ENCODE measurements at regions not wholly inside any gene's neighbourhood (a gene's known extent, or its start where the extent isn't known, plus 50 kb on each side); places are given as distances from the start of the nearest gene placed in this dataset.

DNA sequence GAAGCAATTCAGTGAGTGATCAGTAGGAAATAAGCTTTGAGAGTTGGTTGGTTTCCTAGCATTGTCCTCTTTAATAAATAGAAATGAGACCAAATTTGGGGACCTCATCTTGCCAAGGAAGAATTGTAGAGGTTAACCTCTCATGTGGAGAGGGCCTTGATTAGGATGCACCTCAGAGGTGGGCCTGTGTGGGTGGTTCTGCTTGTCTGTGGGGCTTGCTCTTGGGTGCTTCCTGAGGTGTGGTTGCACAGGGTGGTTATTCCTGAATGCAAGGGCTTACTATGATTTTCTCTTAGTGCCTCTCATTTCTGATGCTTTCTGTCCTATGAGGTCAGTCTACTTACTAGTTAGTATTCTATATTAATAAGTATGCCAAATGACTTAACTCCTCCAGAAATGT lies 89.6 kb upstream of the MGAT5 start:
- Histone ChIP-seq H3K79me1 (ENCODE audit: low read depth in 1 of 2, low read length in 2 of 2) (peaks cover 65 to 89% of the 10 kb centered on the region in 2 experiments), H3K9ac (ENCODE audit: low read depth, low read length) (no peak overlapping the region), H3K4me3 (ENCODE audit: insufficient read depth, low read depth, low read length) (no peak overlapping the region), H4K20me1 (ENCODE audit: insufficient read depth, low read length) (peaks cover 88% of the 10 kb centered on the region), H2BK15ac (ENCODE audit: low read depth, low read length) (no peak overlapping the region), H2AK9ac (replicated peaks; ENCODE audit: low read depth, low read length, poor library complexity) (no peak overlapping the region), H4K5ac (ENCODE audit: low read depth, low read length) (no peak overlapping the region), H2BK5ac (ENCODE audit: low read depth, low read length, poor library complexity, severe bottlenecking) (no peak overlapping the region), H3K14ac (replicated peaks; ENCODE audit: low read depth, low read length) (no peak overlapping the region), H3K9me1 (ENCODE audit: insufficient read depth, low read length) (peaks cover 12% of the 10 kb centered on the region), H3K4ac (ENCODE audit: low read depth, low read length) (no peak overlapping the region), H3K27me3 (ENCODE audit: control insufficient read depth, insufficient read depth, low read length) (no peaks in the 10 kb centered on the region), H2AK5ac (ENCODE audit: low read depth, low read length) (no peak overlapping the region), H3K4me2 (ENCODE audit: low read depth, low read length) (no peak overlapping the region), H3K18ac (ENCODE audit: low read depth, low read length) (no peak overlapping the region), H3K36me3 (ENCODE audit: control insufficient read depth, insufficient read depth, low read length) (no peaks in the 10 kb centered on the region; the same call in none of the 2 replicates), H2BK120ac (ENCODE audit: low read depth, low read length) (no peak overlapping the region), H3K23ac (ENCODE audit: low read depth, low read length) (no peak overlapping the region), H4K8ac (ENCODE audit: low read depth in 2 of 2, low read length in 2 of 2) (no peak overlapping the region), H3K27ac (ENCODE audit: insufficient read depth, low read length) (no peak overlapping the region), H3K9me3 (ENCODE audit: control insufficient read depth, insufficient read depth, low read length) (no peaks in the 10 kb centered on the region), H3K4me1 (ENCODE audit: control insufficient read depth, insufficient read depth, low read length) (peaks cover 15% of the 10 kb centered on the region), H2AFZ (replicated peaks; ENCODE audit: low read length, poor library complexity) (no peak overlapping the region), H4K91ac (ENCODE audit: insufficient read depth, low read depth, low read length) (no peak overlapping the region), H3K56ac (ENCODE audit: extremely low read depth, insufficient read depth, low read length) (no peak overlapping the region), H2BK20ac (ENCODE audit: low read depth, low read length) (no peak overlapping the region)
- CTCF ChIA-PET, result no interaction called here
- no TSS peak for BruUV-seq (replicated peaks)
- POLR2A ChIA-PET (ENCODE audit: unreplicated experiment), result no interaction called here
- in situ Hi-C loops (cut with MboI; ENCODE audit: low sequenced_read_pairs), result no loop called here
- ATAC-seq (ENCODE audit: low read depth) (no peak), DNase-seq (no peak)
- dilution Hi-C loops (cut with HindIII; ENCODE audit: low sequenced_read_pairs, unreplicated experiment), result no loop called here
- intact Hi-C loops (cut with micrococcal nuclease), result no loop called here
- TF ChIP-seq MAZ (IDR thresholded peaks at IDR 0.05; ENCODE audit: borderline replicate concordance, low read depth, low read length) (no peak), BHLHE40 (IDR thresholded peaks at IDR 0.05; ENCODE audit: low read depth, low read length) (no peak), MAFK (IDR thresholded peaks at IDR 0.05; ENCODE audit: low read depth, low read length) (no peak), CHD1 (IDR thresholded peaks at IDR 0.05; ENCODE audit: low read depth, low read length) (no peak), MXI1 (IDR thresholded peaks at IDR 0.05; ENCODE audit: borderline replicate concordance, low read depth, low read length) (no peak), RAD21 (IDR thresholded peaks at IDR 0.05; ENCODE audit: low read length) (no peak), NFE2L2 (IDR thresholded peaks at IDR 0.05; ENCODE audit: low read depth, low read length) (no peak), CEBPB (IDR thresholded peaks at IDR 0.05; ENCODE audit: low read depth, low read length) (no peak), SMC3 (IDR thresholded peaks at IDR 0.05; ENCODE audit: low read depth, low read length) (no peak), RCOR1 (IDR thresholded peaks at IDR 0.05; ENCODE audit: insufficient replicate concordance, low read length) (no peak), RFX5 (IDR thresholded peaks at IDR 0.05; ENCODE audit: low read depth, low read length) (no peak), FOS (IDR thresholded peaks at IDR 0.05; ENCODE audit: low read depth, low read length) (no peak)
- TF ChIP-seq, protein P1, sequence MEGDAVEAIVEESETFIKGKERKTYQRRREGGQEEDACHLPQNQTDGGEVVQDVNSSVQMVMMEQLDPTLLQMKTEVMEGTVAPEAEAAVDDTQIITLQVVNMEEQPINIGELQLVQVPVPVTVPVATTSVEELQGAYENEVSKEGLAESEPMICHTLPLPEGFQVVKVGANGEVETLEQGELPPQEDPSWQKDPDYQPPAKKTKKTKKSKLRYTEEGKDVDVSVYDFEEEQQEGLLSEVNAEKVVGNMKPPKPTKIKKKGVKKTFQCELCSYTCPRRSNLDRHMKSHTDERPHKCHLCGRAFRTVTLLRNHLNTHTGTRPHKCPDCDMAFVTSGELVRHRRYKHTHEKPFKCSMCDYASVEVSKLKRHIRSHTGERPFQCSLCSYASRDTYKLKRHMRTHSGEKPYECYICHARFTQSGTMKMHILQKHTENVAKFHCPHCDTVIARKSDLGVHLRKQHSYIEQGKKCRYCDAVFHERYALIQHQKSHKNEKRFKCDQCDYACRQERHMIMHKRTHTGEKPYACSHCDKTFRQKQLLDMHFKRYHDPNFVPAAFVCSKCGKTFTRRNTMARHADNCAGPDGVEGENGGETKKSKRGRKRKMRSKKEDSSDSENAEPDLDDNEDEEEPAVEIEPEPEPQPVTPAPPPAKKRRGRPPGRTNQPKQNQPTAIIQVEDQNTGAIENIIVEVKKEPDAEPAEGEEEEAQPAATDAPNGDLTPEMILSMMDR (conservative IDR thresholded peaks at IDR 0.05; ENCODE audit: low read depth, low read length), result no peak
